SK-N-SH (cell line): ENCODE measurements at regions not wholly inside any gene's neighbourhood (a gene's known extent, or its start where the extent isn't known, plus 50 kb on each side); places are given as distances from the start of the nearest gene placed in this dataset.

Experiments
- CTCF ChIA-PET: fragments of 300-600, 350-600 bp; formaldehyde crosslinking; extraction: SDS; loops from one replicate; lab custom pipeline; 2021; lab: Yijun Ruan, JAX
- POLR2A ChIA-PET: fragments of 350-600 bp; sonication (Branson Sonifier 250); formaldehyde crosslinking; extraction: SDS; loops from one replicate; lab custom pipeline; 2020; ENCODE audit warnings: antibody characterized with exemption, inconsistent platforms; lab: Yijun Ruan, JAX
- DNase-seq: peaks from one replicate; pipeline ENCODE4 v3.0.0; 2012
- H2AFZ ChIP-seq: fragments of 200-600 bp; sonication (generic); 2 replicates; pipeline ENCODE4 v1.8.1; 2016; ENCODE audit warnings: antibody characterized with exemption, mild to moderate bottlenecking, low read depth
- H3F3A ChIP-seq: fragments of 200-600 bp; sonication (generic); replicated peaks from 2 replicates; pipeline ENCODE3; 2016; ENCODE audit warnings: antibody characterized with exemption, mild to moderate bottlenecking; ENCODE audit not compliant: insufficient read depth
- H3K27ac ChIP-seq, 2 experiments: fragments of 200-500 bp in 1 of 2; fragments of 200-600 bp in 1 of 2; sonication (Bioruptor generic) in 1 of 2; sonication (generic), shearing (Covaris generic) in 1 of 2; 2 replicates each; pipeline versions ENCODE4 v1.5.1 to v1.6.1; 2014 to 2016; ENCODE audit warnings: low read depth in 2 of 2, inconsistent platforms in 1 of 2, low read length in 1 of 2, mild to moderate bottlenecking in 1 of 2, mixed read lengths in 1 of 2
- H3K27me3 ChIP-seq: fragments of 200-600 bp; sonication (generic), shearing (Covaris generic); 2 replicates; pipeline ENCODE4 v1.6.1; 2016; ENCODE audit warnings: mixed run types; ENCODE audit not compliant: insufficient read depth
- H3K36me3 ChIP-seq, 2 experiments: fragments of 200-500 bp in 1 of 2; fragments of 200-600 bp in 1 of 2; sonication (Bioruptor generic) in 1 of 2; sonication (generic) in 1 of 2; replicated peaks in 1 of 2; 2 replicates each; pipeline versions ENCODE3 to v1.5.1; 2014 to 2016; ENCODE audit warnings: low read length in 1 of 2, mild to moderate bottlenecking in 1 of 2; ENCODE audit not compliant: insufficient read depth in 2 of 2, control insufficient read depth in 1 of 2
- H3K4me1 ChIP-seq, 2 experiments: fragments of 200-500 bp in 1 of 2; fragments of 200-600 bp in 1 of 2; sonication (Bioruptor generic) in 1 of 2; sonication (generic), shearing (Covaris generic) in 1 of 2; 2 replicates each; pipeline versions ENCODE4 v1.5.1 to v1.6.1; 2014 to 2016; ENCODE audit warnings: low read depth in 1 of 2, low read length in 1 of 2, mixed run types in 1 of 2; ENCODE audit not compliant: insufficient read depth in 2 of 2, control insufficient read depth in 1 of 2
- H3K4me2 ChIP-seq: fragments of 200-600 bp; sonication (generic), shearing (Covaris generic); 2 replicates; pipeline ENCODE4 v1.6.1; 2017; ENCODE audit warnings: mixed run types
- H3K4me3 ChIP-seq, 2 experiments: fragments of 200-500 bp in 1 of 2; fragments of 200-600 bp in 1 of 2; sonication (Bioruptor generic) in 1 of 2; sonication (generic), shearing (Covaris generic) in 1 of 2; 2 replicates each; pipeline versions ENCODE4 v1.5.1 to v1.8.1; 2014 to 2016; ENCODE audit warnings: low read depth in 2 of 2, inconsistent platforms in 1 of 2, low read length in 1 of 2, mild to moderate bottlenecking in 1 of 2, mixed read lengths in 1 of 2, moderate library complexity in 1 of 2
- H3K79me2 ChIP-seq: fragments of 200-600 bp; sonication (generic); 2 replicates; pipeline ENCODE4 v1.8.1; 2017; ENCODE audit warnings: mild to moderate bottlenecking; ENCODE audit not compliant: insufficient read depth
- H3K9ac ChIP-seq: fragments of 200-600 bp; sonication (generic); 2 replicates; pipeline ENCODE4 v1.6.1; 2017; ENCODE audit warnings: mixed run types
- H3K9me2 ChIP-seq: fragments of 200-600 bp; sonication (generic); 2 replicates; pipeline ENCODE4 v1.6.1; 2017; ENCODE audit warnings: mixed run types
- H3K9me3 ChIP-seq: fragments of 200-600 bp; sonication (generic); 2 replicates; pipeline ENCODE4 v1.6.1; 2017; ENCODE audit warnings: mixed run types, mild to moderate bottlenecking, moderate library complexity
- H4K20me1 ChIP-seq: fragments of 200-600 bp; sonication (generic); 2 replicates; pipeline ENCODE4 v1.6.1; 2017; ENCODE audit warnings: mild to moderate bottlenecking, mixed run types; ENCODE audit not compliant: insufficient read depth
- GATA2 ChIP-seq: sonication (generic); formaldehyde crosslinking; IDR thresholded peaks from 2 replicates; pipeline ENCODE4 v1.5.0; 2020; ENCODE audit warnings: mild to moderate bottlenecking, missing genetic modification reagents
- JUND ChIP-seq: IDR thresholded peaks from 2 replicates; pipeline ENCODE4 v1.4.0; 2012
- MXI1 ChIP-seq: IDR thresholded peaks from 2 replicates; pipeline ENCODE4 v1.6.1; 2012; ENCODE audit warnings: mild to moderate bottlenecking, low read depth, low read length, improper control_type of control experiment
- NRF1 ChIP-seq: IDR thresholded peaks from 2 replicates; pipeline ENCODE4 v1.6.1; 2012; ENCODE audit warnings: low read depth, mild to moderate bottlenecking, low read length
- RFX5 ChIP-seq: IDR thresholded peaks from 2 replicates; pipeline ENCODE4 v1.6.1; 2012; ENCODE audit warnings: mild to moderate bottlenecking, improper control_type of control experiment, low read length
- SIN3A ChIP-seq: IDR thresholded peaks from 2 replicates; pipeline ENCODE4 v1.6.1; 2012; ENCODE audit warnings: low read depth, mild to moderate bottlenecking, low read length, moderate library complexity, borderline replicate concordance
- SMC3 ChIP-seq: IDR thresholded peaks from 2 replicates; pipeline ENCODE4 v1.6.1; 2012; ENCODE audit warnings: low read depth, low read length, improper control_type of control experiment
- TCF12 ChIP-seq: IDR thresholded peaks from 2 replicates; pipeline ENCODE4 v1.4.0; 2012
- TEAD4 ChIP-seq: IDR thresholded peaks from 2 replicates; pipeline ENCODE4 v1.4.0; 2012; ENCODE audit warnings: mild to moderate bottlenecking, borderline replicate concordance; ENCODE audit not compliant: insufficient read depth
- WGBS: methylation state at CpG from one replicate; pipeline ENCODE4 v1.1.6; 2017; ENCODE audit warnings: low lambda C conversion rate; 5-methylcytosine and 5-hydroxymethylcytosine counted together
- TF ChIP-seq, protein P1 (sequence below): IDR thresholded peaks from 2 replicates; pipeline ENCODE4 v1.4.0; 2012; ENCODE audit warnings: low read depth
- TF ChIP-seq, protein P2 (sequence below): fragments of 150-350 bp; IDR thresholded peaks from 2 replicates; pipeline ENCODE4 v1.6.1; 2017; ENCODE audit warnings: antibody characterized with exemption, low read length, low read depth, borderline replicate concordance
- TF ChIP-seq, protein P3 (sequence below): fragments of 200-600 bp; sonication (generic); IDR thresholded peaks from 2 replicates; pipeline ENCODE4 v1.6.1; 2017; ENCODE audit warnings: antibody characterized with exemption, mild to moderate bottlenecking, moderate library complexity

DNA sequence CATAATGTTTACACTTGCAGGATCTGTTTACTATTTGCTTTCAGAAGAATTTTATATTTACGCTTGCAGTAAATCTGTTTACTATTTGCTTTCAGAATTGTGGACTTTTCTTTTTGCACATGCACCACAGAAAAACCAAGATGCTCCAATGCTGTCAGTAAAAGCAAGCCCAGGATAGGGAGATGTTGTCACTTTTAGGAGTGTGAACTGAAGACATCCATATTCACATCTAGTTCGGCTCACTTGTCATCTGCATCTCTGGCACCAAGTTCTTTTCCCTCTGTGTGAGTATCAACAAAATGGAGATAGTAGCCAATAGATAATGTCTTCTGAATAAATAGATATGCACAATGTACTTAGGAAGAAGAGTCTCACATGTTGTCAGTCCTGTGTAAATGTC lies 109.3 kb upstream of the MXRA5 start:
- Histone ChIP-seq H4K20me1 (no peaks in the 10 kb centered on the region), H2AFZ (no peak overlapping the region), H3K9me2 (no peaks in the 10 kb centered on the region), H3K4me1 (no peaks in the 10 kb centered on the region), H3K4me3 (no peak overlapping the region), H3K27me3 (no peaks in the 10 kb centered on the region), H3K79me2 (no peaks in the 10 kb centered on the region), H3K36me3 (no peaks in the 10 kb centered on the region), H3K4me2 (no peak overlapping the region), H3K27ac (no peak overlapping the region), H3K9me3 (no peaks in the 10 kb centered on the region), H3K9ac (no peak overlapping the region), H3F3A (no peaks in the 10 kb centered on the region)
- DNase-seq, result no peak
- CTCF ChIA-PET, result no interaction called here
- TF ChIP-seq TCF12 (no peak), MXI1 (no peak), RFX5 (no peak), GATA2 (no peak), JUND (no peak), TEAD4 (no peak), SMC3 (no peak)
- TF ChIP-seq, protein P1, sequence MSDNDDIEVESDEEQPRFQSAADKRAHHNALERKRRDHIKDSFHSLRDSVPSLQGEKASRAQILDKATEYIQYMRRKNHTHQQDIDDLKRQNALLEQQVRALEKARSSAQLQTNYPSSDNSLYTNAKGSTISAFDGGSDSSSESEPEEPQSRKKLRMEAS, result no peak
- WGBS, result 19% methylated on average over 2 of the region's 2 CpGs
- POLR2A ChIA-PET, result no interaction called here

DNA sequence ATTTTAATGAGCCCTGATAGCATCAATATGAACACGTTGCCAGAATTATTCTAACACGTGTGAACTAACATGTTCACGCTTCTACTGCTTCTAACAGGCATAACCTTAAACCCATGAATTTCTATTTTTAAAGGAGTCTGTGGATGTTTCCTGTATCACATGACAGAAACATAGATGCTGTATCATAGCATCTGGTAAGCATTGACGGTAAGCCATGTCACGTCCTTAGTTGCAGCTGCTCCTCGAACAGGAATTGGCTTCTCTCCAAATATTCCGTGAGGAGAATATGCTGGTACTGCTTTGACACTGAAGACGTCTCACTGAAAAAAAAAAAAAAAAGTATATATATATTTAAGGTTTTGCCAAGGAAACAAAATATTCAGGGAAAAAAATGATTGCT lies 105.1 kb upstream of the MXRA5 start:
- ChIA-PET CTCF (no interaction called here), POLR2A (no interaction called here)
- Histone ChIP-seq H3K9me3 (no peaks in the 10 kb centered on the region), H3K27me3 (no peaks in the 10 kb centered on the region), H3K79me2 (no peaks in the 10 kb centered on the region), H3K9ac (no peak overlapping the region), H3K27ac (no peak overlapping the region), H3F3A (no peaks in the 10 kb centered on the region), H3K4me3 (no peak overlapping the region), H2AFZ (no peak overlapping the region), H4K20me1 (no peaks in the 10 kb centered on the region), H3K4me1 (no peaks in the 10 kb centered on the region), H3K4me2 (no peak overlapping the region), H3K9me2 (no peaks in the 10 kb centered on the region), H3K36me3 (no peaks in the 10 kb centered on the region)
- DNase-seq, result no peak
- 9% methylated on average over 8 of the region's 8 CpGs for WGBS
- TF ChIP-seq JUND (no peak), SIN3A (no peak), NRF1 (no peak)
- TF ChIP-seq, protein P2, sequence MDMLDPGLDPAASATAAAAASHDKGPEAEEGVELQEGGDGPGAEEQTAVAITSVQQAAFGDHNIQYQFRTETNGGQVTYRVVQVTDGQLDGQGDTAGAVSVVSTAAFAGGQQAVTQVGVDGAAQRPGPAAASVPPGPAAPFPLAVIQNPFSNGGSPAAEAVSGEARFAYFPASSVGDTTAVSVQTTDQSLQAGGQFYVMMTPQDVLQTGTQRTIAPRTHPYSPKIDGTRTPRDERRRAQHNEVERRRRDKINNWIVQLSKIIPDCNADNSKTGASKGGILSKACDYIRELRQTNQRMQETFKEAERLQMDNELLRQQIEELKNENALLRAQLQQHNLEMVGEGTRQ, result no peak
- TF ChIP-seq, protein P3, sequence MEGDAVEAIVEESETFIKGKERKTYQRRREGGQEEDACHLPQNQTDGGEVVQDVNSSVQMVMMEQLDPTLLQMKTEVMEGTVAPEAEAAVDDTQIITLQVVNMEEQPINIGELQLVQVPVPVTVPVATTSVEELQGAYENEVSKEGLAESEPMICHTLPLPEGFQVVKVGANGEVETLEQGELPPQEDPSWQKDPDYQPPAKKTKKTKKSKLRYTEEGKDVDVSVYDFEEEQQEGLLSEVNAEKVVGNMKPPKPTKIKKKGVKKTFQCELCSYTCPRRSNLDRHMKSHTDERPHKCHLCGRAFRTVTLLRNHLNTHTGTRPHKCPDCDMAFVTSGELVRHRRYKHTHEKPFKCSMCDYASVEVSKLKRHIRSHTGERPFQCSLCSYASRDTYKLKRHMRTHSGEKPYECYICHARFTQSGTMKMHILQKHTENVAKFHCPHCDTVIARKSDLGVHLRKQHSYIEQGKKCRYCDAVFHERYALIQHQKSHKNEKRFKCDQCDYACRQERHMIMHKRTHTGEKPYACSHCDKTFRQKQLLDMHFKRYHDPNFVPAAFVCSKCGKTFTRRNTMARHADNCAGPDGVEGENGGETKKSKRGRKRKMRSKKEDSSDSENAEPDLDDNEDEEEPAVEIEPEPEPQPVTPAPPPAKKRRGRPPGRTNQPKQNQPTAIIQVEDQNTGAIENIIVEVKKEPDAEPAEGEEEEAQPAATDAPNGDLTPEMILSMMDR, result no peak
